HFF-Myc (cell line): ENCODE measurements at regions not wholly inside any gene's neighbourhood (a gene's known extent, or its start where the extent isn't known, plus 50 kb on each side); places are given as distances from the start of the nearest gene placed in this dataset.

Source experiments
- DNase-seq: peaks from one replicate; pipeline ENCODE4 v3.0.0-alpha.2; 2011; ENCODE audit warnings: low read depth; ENCODE audit errors: extremely low read depth
- H3K4me3 ChIP-seq: replicated peaks from 2 replicates; pipeline ENCODE4 v1.5.1; 2011; ENCODE audit warnings: low read depth, mild to moderate bottlenecking, control low read depth, low read length
- TF ChIP-seq, protein P1 (sequence below): IDR thresholded peaks from 2 replicates; pipeline ENCODE4 v1.5.1; 2012; ENCODE audit warnings: mild to moderate bottlenecking, low read depth, low read length, control low read depth; ENCODE audit errors: missing control alignments

DNA sequence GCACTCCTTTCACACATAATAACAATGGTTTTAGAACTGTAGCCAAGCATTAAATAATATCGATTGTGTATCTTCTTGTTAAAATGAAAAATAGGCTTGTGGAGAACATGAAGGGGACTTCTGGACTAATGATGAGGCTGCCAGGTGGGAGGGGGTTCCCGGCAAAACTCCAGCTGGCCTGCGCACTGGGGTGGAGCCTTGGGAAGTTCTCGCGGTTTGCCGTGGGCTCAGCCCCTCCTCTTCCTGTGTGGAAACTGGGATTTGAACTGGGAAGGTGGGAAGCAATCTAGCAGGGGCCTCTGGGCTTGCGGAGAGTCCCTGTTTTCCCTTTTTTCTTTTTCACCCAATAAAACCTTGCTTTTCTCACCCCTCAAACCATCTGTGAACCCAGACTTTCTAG, 113.7 kb upstream of the SLITRK1 start:
- TF ChIP-seq, protein P1, sequence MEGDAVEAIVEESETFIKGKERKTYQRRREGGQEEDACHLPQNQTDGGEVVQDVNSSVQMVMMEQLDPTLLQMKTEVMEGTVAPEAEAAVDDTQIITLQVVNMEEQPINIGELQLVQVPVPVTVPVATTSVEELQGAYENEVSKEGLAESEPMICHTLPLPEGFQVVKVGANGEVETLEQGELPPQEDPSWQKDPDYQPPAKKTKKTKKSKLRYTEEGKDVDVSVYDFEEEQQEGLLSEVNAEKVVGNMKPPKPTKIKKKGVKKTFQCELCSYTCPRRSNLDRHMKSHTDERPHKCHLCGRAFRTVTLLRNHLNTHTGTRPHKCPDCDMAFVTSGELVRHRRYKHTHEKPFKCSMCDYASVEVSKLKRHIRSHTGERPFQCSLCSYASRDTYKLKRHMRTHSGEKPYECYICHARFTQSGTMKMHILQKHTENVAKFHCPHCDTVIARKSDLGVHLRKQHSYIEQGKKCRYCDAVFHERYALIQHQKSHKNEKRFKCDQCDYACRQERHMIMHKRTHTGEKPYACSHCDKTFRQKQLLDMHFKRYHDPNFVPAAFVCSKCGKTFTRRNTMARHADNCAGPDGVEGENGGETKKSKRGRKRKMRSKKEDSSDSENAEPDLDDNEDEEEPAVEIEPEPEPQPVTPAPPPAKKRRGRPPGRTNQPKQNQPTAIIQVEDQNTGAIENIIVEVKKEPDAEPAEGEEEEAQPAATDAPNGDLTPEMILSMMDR, result no peak
- H3K4me3 ChIP-seq, result no peak overlapping the region
- no peak for DNase-seq

DNA sequence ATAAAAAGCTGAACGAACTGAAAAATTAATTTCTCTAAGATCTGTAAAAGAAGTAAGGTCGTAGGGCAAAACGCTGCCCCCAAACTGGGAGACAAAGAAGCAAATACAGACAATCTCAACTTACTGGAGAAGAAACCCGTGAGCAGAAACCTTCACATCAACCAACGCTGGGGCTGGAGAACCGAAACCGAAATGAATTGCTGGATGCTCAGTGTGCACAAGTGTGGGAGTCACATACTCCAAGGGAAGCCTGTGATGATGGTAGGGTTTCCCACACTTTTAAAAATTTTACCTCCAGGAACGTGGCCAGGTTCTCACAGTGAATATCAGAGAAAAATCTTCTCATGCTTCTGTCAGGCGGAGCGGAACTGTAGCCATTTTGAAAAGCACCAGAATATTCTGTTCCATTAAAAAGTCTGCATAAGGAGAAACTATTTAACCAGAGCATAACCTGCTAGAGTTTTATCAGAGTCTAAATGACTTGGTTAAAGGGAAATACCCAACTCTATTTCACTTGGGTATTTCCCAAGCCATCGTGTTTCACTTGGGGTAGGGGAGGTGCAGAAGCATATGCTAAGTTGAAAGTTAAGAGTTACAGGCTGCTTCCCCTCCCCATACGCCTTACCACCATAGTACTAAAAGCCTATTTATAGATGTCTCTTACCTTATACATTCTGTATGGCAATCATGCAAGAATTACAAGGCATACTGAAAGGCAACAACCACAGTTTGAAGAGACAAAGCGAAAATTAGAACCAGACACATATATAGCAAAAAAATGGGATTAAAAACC, 110.5 kb upstream of the SLITRK1 start:
- H3K4me3 ChIP-seq, result no peak overlapping the region
- DNase-seq, result no peak
- TF ChIP-seq, protein P1, result no peak

DNA sequence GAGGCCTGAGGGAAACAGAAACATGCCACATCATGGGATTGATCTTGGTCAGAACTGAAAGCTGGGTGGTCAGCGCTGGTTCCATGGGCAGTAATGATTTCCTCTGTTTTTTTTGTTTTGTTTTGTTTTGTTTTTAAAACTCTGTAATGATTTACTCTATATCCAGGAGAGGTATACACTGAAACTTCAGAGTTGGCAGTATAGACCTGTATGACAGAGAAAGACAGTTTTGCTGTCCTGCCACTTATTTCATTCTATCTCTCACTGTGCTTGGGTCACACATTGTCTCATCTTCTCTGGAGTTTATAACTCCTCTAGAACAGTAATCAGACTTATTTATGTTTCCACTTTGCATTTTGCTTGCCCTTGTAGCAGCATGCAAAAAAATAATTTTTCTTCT, 105.1 kb upstream of the SLITRK1 start:
- TF ChIP-seq, protein P1, result no peak
- H3K4me3 ChIP-seq, result no peak overlapping the region
- DNase-seq, result no peak

GRCh38 chr13:83984793-83985192, 102.5 kb upstream of the SLITRK1 start:
- H3K4me3 ChIP-seq, result no peak overlapping the region
- TF ChIP-seq, protein P1, result no peak
- DNase-seq, result no peak

- H3K4me3 ChIP-seq, result no peak overlapping the region
- no peak for DNase-seq
- TF ChIP-seq, protein P1, result no peak
These were observed 98.1 kb upstream of the SLITRK1 start for GRCh38 chr13:83980331-83980730.

GRCh38 chr13:83975655-83976165, 93.4 kb upstream of the SLITRK1 start:
- no peak overlapping the region for H3K4me3 ChIP-seq
- TF ChIP-seq, protein P1, result no peak
- DNase-seq, result no peak

GRCh38 chr13:83958531-83958930, 76.3 kb upstream of the SLITRK1 start:
- DNase-seq, result no peak
- no peak overlapping the region for H3K4me3 ChIP-seq
- TF ChIP-seq, protein P1, result no peak
